HEK293 (cell line): ENCODE measurements at regions not wholly inside any gene's neighbourhood (a gene's known extent, or its start where the extent isn't known, plus 50 kb on each side); places are given as distances from the start of the nearest gene placed in this dataset.

Experiments used
- BCL11B ChIP-seq: fragments of 450-650 bp; formaldehyde crosslinking; IDR thresholded peaks from 2 replicates; pipeline ENCODE4 v1.5.1; 2016; ENCODE audit warnings: low read depth, missing biosample characterization, missing genetic modification characterization
- EGR2 ChIP-seq: fragments of 450-650 bp; formaldehyde crosslinking; IDR thresholded peaks from 2 replicates; pipeline ENCODE4 v1.5.1; 2016; ENCODE audit warnings: low read depth, missing biosample characterization, missing genetic modification characterization
- GLI4 ChIP-seq: fragments of 450-650 bp; formaldehyde crosslinking; IDR thresholded peaks from 2 replicates; pipeline ENCODE4 v1.5.1; 2016; ENCODE audit warnings: missing biosample characterization, missing genetic modification characterization
- HOXA7 ChIP-seq: sonication (generic); formaldehyde crosslinking; IDR thresholded peaks from 2 replicates; pipeline ENCODE4 v1.8.1; 2022; ENCODE audit warnings: missing genetic modification reagents, borderline replicate concordance
- HOXD13 ChIP-seq: sonication (generic); formaldehyde crosslinking; IDR thresholded peaks from 2 replicates; pipeline ENCODE4 v1.8.0; 2022; ENCODE audit warnings: missing genetic modification reagents, borderline replicate concordance
- KLF7 ChIP-seq: fragments of 450-650 bp; formaldehyde crosslinking; IDR thresholded peaks from 2 replicates; pipeline ENCODE4 v1.5.1; 2016; ENCODE audit warnings: missing biosample characterization, missing genetic modification characterization, borderline replicate concordance
- MEIS1 ChIP-seq: sonication (generic); formaldehyde crosslinking; IDR thresholded peaks from 2 replicates; pipeline ENCODE4 v1.8.1; 2022; ENCODE audit warnings: missing genetic modification reagents, mild to moderate bottlenecking, borderline replicate concordance
- SALL2 ChIP-seq: fragments of 450-650 bp; formaldehyde crosslinking; IDR thresholded peaks from 2 replicates; pipeline ENCODE4 v1.5.0; 2017; ENCODE audit warnings: missing biosample characterization, mild to moderate bottlenecking, missing genetic modification characterization, borderline replicate concordance
- SCRT2 ChIP-seq: fragments of 450-650 bp; formaldehyde crosslinking; IDR thresholded peaks from 2 replicates; pipeline ENCODE4 v1.5.1; 2016; ENCODE audit warnings: missing biosample characterization, missing genetic modification characterization
- SP7 ChIP-seq: fragments of 450-650 bp; formaldehyde crosslinking; IDR thresholded peaks from 2 replicates; pipeline ENCODE4 v1.5.1; 2016; ENCODE audit warnings: missing biosample characterization, missing genetic modification characterization
- ZBTB17 ChIP-seq: fragments of 450-650 bp; formaldehyde crosslinking; IDR thresholded peaks from 2 replicates; pipeline ENCODE4 v1.5.1; 2016; ENCODE audit warnings: missing biosample characterization, missing genetic modification characterization
- ZFHX2 ChIP-seq: fragments of 450-650 bp; formaldehyde crosslinking; conservative IDR thresholded peaks from 2 replicates; pipeline ENCODE4 v1.5.1; 2016; ENCODE audit warnings: missing biosample characterization, missing genetic modification characterization
- ZFP3 ChIP-seq: fragments of 450-650 bp; formaldehyde crosslinking; IDR thresholded peaks from 2 replicates; pipeline ENCODE4 v1.5.1; 2016; ENCODE audit warnings: low read depth, missing biosample characterization, missing genetic modification characterization
- ZFP41 ChIP-seq: fragments of 450-650 bp; formaldehyde crosslinking; IDR thresholded peaks from 2 replicates; pipeline ENCODE4 v1.5.1; 2016; ENCODE audit warnings: missing biosample characterization, missing genetic modification characterization, borderline replicate concordance
- ZNF10 ChIP-seq: fragments of 450-650 bp; formaldehyde crosslinking; IDR thresholded peaks from 2 replicates; pipeline ENCODE4 v1.5.1; 2017; ENCODE audit warnings: missing biosample characterization, missing genetic modification characterization
- ZNF112 ChIP-seq: fragments of 450-650 bp; formaldehyde crosslinking; IDR thresholded peaks from 2 replicates; pipeline ENCODE4 v1.5.0; 2017; ENCODE audit warnings: missing biosample characterization, missing genetic modification characterization
- ZNF146 ChIP-seq: fragments of 450-650 bp; formaldehyde crosslinking; IDR thresholded peaks from 2 replicates; pipeline ENCODE4 v1.5.1; 2016; ENCODE audit warnings: missing biosample characterization, missing genetic modification characterization
- ZNF169 ChIP-seq: fragments of 450-650 bp; formaldehyde crosslinking; IDR thresholded peaks from 2 replicates; pipeline ENCODE4 v1.5.1; 2016; ENCODE audit warnings: missing biosample characterization, missing genetic modification characterization
- ZNF350 ChIP-seq: fragments of 450-650 bp; formaldehyde crosslinking; IDR thresholded peaks from 2 replicates; pipeline ENCODE4 v1.5.0; 2017; ENCODE audit warnings: missing biosample characterization, mild to moderate bottlenecking, missing genetic modification characterization
- ZNF37A ChIP-seq: fragments of 450-650 bp; IDR thresholded peaks from 2 replicates; pipeline ENCODE4 v1.5.1; 2018; ENCODE audit warnings: missing biosample characterization, missing genetic modification characterization
- ZNF473 ChIP-seq: fragments of 450-650 bp; formaldehyde crosslinking; IDR thresholded peaks from 2 replicates; pipeline ENCODE4 v1.5.1; 2017; ENCODE audit warnings: missing biosample characterization, missing genetic modification characterization
- ZNF501 ChIP-seq: fragments of 450-650 bp; formaldehyde crosslinking; IDR thresholded peaks from 2 replicates; pipeline ENCODE4 v1.5.1; 2016; ENCODE audit warnings: missing biosample characterization, missing genetic modification characterization
- ZNF521 ChIP-seq: fragments of 450-650 bp; formaldehyde crosslinking; IDR thresholded peaks from 2 replicates; pipeline ENCODE4 v1.5.1; 2017; ENCODE audit warnings: missing biosample characterization, mild to moderate bottlenecking, missing genetic modification characterization
- ZNF544 ChIP-seq: fragments of 450-650 bp; formaldehyde crosslinking; IDR thresholded peaks from 2 replicates; pipeline ENCODE4 v1.5.0; 2017; ENCODE audit warnings: missing biosample characterization, missing genetic modification characterization
- ZNF561 ChIP-seq: fragments of 450-650 bp; IDR thresholded peaks from 2 replicates; pipeline ENCODE4 v1.5.1; 2018; ENCODE audit warnings: missing biosample characterization, missing genetic modification characterization, borderline replicate concordance
- ZNF585B ChIP-seq: fragments of 450-650 bp; formaldehyde crosslinking; IDR thresholded peaks from 2 replicates; pipeline ENCODE4 v1.5.1; 2016; ENCODE audit warnings: missing biosample characterization, missing genetic modification characterization
- ZNF626 ChIP-seq: fragments of 450-650 bp; sonication (Bioruptor Pico); formaldehyde crosslinking; IDR thresholded peaks from 2 replicates; pipeline ENCODE4 v1.5.1; 2018; ENCODE audit warnings: missing biosample characterization, missing genetic modification characterization, inconsistent platforms
- ZNF76 ChIP-seq: fragments of 450-650 bp; formaldehyde crosslinking; IDR thresholded peaks from 2 replicates; pipeline ENCODE4; 2016; ENCODE audit warnings: low read depth, missing biosample characterization, missing genetic modification characterization, borderline replicate concordance
- ZNF777 ChIP-seq: fragments of 450-650 bp; formaldehyde crosslinking; IDR thresholded peaks from 2 replicates; pipeline ENCODE4 v1.5.1; 2017; ENCODE audit warnings: missing biosample characterization, missing genetic modification characterization, borderline replicate concordance
- ZNF837 ChIP-seq: fragments of 450-650 bp; formaldehyde crosslinking; IDR thresholded peaks from 2 replicates; pipeline ENCODE4 v1.5.1; 2016; ENCODE audit warnings: missing biosample characterization, missing genetic modification characterization
- TF ChIP-seq, protein P1 (sequence below): fragments of 450-650 bp; formaldehyde crosslinking; IDR thresholded peaks from 2 replicates; pipeline ENCODE4 v1.5.1; 2017; ENCODE audit warnings: missing biosample characterization, missing genetic modification characterization
- TF ChIP-seq, protein P2 (sequence below): fragments of 450-650 bp; formaldehyde crosslinking; IDR thresholded peaks from 2 replicates; pipeline ENCODE4 v1.5.1; 2017; ENCODE audit warnings: missing biosample characterization, mild to moderate bottlenecking, missing genetic modification characterization, moderate library complexity
- TF ChIP-seq, protein P3 (sequence below): fragments of 450-650 bp; formaldehyde crosslinking; IDR thresholded peaks from 2 replicates; pipeline ENCODE4 v1.5.1; 2016; ENCODE audit warnings: missing biosample characterization, missing genetic modification characterization
- TF ChIP-seq, protein P4 (sequence below): fragments of 450-650 bp; formaldehyde crosslinking; IDR thresholded peaks from 2 replicates; pipeline ENCODE4 v1.5.0; 2017; ENCODE audit warnings: missing biosample characterization, missing genetic modification characterization, borderline replicate concordance

DNA sequence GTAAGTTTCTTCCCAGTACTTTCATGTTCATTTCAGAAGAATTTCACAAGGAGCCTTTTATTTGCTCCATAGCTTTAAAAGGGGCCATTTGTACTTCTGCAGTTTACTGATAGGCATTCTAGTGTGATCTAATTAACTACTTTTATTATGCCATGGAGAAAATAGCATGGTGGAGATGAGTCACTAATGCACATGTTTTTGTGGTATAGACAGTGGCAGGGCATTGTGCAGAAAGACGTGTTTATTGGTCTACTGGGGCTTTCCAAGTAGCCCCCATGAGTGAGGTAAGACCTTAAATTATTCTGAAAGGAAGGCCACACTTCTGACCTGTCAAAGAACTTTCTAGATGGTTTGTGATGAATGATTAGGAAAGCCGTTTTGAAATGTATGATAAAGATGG, 810.0 kb upstream of the NR2F2 start (continued):
- TF ChIP-seq, protein P1, sequence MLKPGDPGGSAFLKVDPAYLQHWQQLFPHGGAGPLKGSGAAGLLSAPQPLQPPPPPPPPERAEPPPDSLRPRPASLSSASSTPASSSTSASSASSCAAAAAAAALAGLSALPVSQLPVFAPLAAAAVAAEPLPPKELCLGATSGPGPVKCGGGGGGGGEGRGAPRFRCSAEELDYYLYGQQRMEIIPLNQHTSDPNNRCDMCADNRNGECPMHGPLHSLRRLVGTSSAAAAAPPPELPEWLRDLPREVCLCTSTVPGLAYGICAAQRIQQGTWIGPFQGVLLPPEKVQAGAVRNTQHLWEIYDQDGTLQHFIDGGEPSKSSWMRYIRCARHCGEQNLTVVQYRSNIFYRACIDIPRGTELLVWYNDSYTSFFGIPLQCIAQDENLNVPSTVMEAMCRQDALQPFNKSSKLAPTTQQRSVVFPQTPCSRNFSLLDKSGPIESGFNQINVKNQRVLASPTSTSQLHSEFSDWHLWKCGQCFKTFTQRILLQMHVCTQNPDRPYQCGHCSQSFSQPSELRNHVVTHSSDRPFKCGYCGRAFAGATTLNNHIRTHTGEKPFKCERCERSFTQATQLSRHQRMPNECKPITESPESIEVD (tag by site-specific recombination) = 0 out of 2 replicates have a peak, but pooled peaks have one; percentile 22
- TF ChIP-seq ZNF473 (tag by site-specific recombination) (no peak), ZNF501 (no peak), ZNF777 (no peak), ZNF585B (tag by site-specific recombination) (no peak), HOXA7 (CRISPR knock-in tag) (no peak), ZNF837 (tag by site-specific recombination) (no peak), ZNF561 (tag by site-specific recombination) (no peak), SALL2 (tag by site-specific recombination) (no peak), ZFP41 (tag by site-specific recombination) (no peak), ZNF112 (no peak), ZFHX2 (no peak), SP7 (tag by site-specific recombination) (peak; percentile 51), ZNF521 (tag by site-specific recombination) (no peak), EGR2 (tag by site-specific recombination) (no peak), ZNF169 (tag by site-specific recombination) (no peak), KLF7 (tag by site-specific recombination) (no peak), ZNF626 (no peak), ZFP3 (tag by site-specific recombination) (no peak), SCRT2 (tag by site-specific recombination) (0 out of 2 replicates have a peak, but pooled peaks have one; percentile 1), ZNF146 (no peak), HOXD13 (CRISPR knock-in tag) (no peak), ZNF350 (tag by site-specific recombination) (no peak), ZNF10 (no peak), MEIS1 (no peak), ZNF37A (tag by site-specific recombination) (no peak), GLI4 (tag by site-specific recombination) (no peak), ZNF544 (tag by site-specific recombination) (no peak), BCL11B (tag by site-specific recombination) (no peak), ZNF76 (tag by site-specific recombination) (no peak), ZBTB17 (tag by site-specific recombination) (no peak)
- TF ChIP-seq, protein P2, sequence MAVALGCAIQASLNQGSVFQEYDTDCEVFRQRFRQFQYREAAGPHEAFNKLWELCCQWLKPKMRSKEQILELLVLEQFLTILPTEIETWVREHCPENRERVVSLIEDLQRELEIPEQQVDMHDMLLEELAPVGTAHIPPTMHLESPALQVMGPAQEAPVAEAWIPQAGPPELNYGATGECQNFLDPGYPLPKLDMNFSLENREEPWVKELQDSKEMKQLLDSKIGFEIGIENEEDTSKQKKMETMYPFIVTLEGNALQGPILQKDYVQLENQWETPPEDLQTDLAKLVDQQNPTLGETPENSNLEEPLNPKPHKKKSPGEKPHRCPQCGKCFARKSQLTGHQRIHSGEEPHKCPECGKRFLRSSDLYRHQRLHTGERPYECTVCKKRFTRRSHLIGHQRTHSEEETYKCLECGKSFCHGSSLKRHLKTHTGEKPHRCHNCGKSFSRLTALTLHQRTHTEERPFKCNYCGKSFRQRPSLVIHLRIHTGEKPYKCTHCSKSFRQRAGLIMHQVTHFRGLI (tag by site-specific recombination) = no peak
- TF ChIP-seq, protein P3, sequence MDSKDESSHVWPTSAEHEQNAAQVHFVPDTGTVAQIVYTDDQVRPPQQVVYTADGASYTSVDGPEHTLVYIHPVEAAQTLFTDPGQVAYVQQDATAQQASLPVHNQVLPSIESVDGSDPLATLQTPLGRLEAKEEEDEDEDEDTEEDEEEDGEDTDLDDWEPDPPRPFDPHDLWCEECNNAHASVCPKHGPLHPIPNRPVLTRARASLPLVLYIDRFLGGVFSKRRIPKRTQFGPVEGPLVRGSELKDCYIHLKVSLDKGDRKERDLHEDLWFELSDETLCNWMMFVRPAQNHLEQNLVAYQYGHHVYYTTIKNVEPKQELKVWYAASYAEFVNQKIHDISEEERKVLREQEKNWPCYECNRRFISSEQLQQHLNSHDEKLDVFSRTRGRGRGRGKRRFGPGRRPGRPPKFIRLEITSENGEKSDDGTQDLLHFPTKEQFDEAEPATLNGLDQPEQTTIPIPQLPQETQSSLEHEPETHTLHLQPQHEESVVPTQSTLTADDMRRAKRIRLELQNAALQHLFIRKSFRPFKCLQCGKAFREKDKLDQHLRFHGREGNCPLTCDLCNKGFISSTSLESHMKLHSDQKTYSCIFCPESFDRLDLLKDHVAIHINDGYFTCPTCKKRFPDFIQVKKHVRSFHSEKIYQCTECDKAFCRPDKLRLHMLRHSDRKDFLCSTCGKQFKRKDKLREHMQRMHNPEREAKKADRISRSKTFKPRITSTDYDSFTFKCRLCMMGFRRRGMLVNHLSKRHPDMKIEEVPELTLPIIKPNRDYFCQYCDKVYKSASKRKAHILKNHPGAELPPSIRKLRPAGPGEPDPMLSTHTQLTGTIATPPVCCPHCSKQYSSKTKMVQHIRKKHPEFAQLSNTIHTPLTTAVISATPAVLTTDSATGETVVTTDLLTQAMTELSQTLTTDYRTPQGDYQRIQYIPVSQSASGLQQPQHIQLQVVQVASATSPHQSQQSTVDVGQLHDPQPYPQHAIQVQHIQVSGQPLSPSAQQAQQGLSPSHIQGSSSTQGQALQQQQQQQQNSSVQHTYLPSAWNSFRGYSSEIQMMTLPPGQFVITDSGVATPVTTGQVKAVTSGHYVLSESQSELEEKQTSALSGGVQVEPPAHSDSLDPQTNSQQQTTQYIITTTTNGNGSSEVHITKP (tag by site-specific recombination) = no peak
- TF ChIP-seq, protein P4, sequence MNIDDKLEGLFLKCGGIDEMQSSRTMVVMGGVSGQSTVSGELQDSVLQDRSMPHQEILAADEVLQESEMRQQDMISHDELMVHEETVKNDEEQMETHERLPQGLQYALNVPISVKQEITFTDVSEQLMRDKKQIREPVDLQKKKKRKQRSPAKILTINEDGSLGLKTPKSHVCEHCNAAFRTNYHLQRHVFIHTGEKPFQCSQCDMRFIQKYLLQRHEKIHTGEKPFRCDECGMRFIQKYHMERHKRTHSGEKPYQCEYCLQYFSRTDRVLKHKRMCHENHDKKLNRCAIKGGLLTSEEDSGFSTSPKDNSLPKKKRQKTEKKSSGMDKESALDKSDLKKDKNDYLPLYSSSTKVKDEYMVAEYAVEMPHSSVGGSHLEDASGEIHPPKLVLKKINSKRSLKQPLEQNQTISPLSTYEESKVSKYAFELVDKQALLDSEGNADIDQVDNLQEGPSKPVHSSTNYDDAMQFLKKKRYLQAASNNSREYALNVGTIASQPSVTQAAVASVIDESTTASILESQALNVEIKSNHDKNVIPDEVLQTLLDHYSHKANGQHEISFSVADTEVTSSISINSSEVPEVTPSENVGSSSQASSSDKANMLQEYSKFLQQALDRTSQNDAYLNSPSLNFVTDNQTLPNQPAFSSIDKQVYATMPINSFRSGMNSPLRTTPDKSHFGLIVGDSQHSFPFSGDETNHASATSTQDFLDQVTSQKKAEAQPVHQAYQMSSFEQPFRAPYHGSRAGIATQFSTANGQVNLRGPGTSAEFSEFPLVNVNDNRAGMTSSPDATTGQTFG (tag by site-specific recombination) = no peak
